A549 (cell line): ENCODE measurements at regions not wholly inside any gene's neighbourhood (a gene's known extent, or its start where the extent isn't known, plus 50 kb on each side); places are given as distances from the start of the nearest gene placed in this dataset.

ENCODE experiments used
- ATAC-seq, 2 experiments: fragments of 200-7000 bp in 1 of 2; fragments of >200 bp in 1 of 2; cut with Nextera tagmentation in 1 of 2; cut with Tn5 transposase in 1 of 2; 3 replicates each; pipeline versions ENCODE4 v1.8.0 to v1.9.1; 2018 to 2020; ENCODE audit warnings: mild to moderate bottlenecking in 1 of 2, moderate library complexity in 1 of 2
- CTCF ChIA-PET: fragments of 300-600 bp; sonication (Branson Sonifier 250); formaldehyde crosslinking; extraction: SDS; loops from one replicate; lab custom pipeline; 2021; ENCODE audit warnings: antibody characterized with exemption, inconsistent platforms; lab: Yijun Ruan, JAX
- POLR2A ChIA-PET: fragments of 350-600 bp; formaldehyde crosslinking; extraction: SDS; loops from one replicate; lab custom pipeline; 2021; ENCODE audit warnings: antibody characterized with exemption, inconsistent platforms; lab: Yijun Ruan, JAX
- DNase-seq, 2 experiments: peaks; one replicate each; pipeline versions ENCODE4 v3.0.0 to v3.0.0-alpha.2; 2011 to 2016; ENCODE audit warnings: low read depth in 1 of 2, low spot score in 1 of 2
- FAIRE-seq: peaks from 2 replicates; lab custom pipeline; 2011; peaks lifted over from hg19 to GRCh38; lab: Jason Lieb, UNC
- H3K27ac ChIP-seq, 2 experiments: fragments of >200 bp; sonication (Bioruptor Twin); formaldehyde crosslinking; 3 replicates each; pipeline ENCODE4 v1.5.1; 2016 to 2017
- H3K4me1 ChIP-seq: fragments of >200 bp; sonication (Bioruptor Twin); formaldehyde crosslinking; 3 replicates; pipeline ENCODE4 v1.6.1; 2016
- H3K4me2 ChIP-seq: fragments of >200 bp; sonication (Bioruptor Twin); formaldehyde crosslinking; 3 replicates; pipeline ENCODE4 v1.6.1; 2016
- H3K4me3 ChIP-seq: fragments of >200 bp; sonication (Bioruptor Twin); formaldehyde crosslinking; 3 replicates; pipeline ENCODE4 v1.5.1; 2016
- H3K9me3 ChIP-seq: fragments of >200 bp; sonication (Bioruptor Twin); formaldehyde crosslinking; 3 replicates; pipeline ENCODE4 v1.6.1; 2016
- ATOH8 ChIP-seq: fragments of 250-450 bp; sonication (Bioruptor Pico); IDR thresholded peaks from 2 replicates; pipeline ENCODE4 v1.5.0; 2020; ENCODE audit warnings: low read depth, mild to moderate bottlenecking, moderate library complexity
- BCL3 ChIP-seq: fragments of >200 bp; sonication (Bioruptor Twin); formaldehyde crosslinking; IDR thresholded peaks from 3 replicates; pipeline ENCODE4 v1.6.1; 2016
- CEBPB ChIP-seq, 2 experiments: fragments of >200 bp in 1 of 2; sonication (Bioruptor Twin) in 1 of 2; formaldehyde crosslinking in 1 of 2; IDR thresholded peaks; 2 replicates each; pipeline ENCODE4 v1.6.1; 2012 to 2016
- CTCF ChIP-seq: fragments of >200 bp; sonication (Bioruptor Twin); formaldehyde crosslinking; IDR thresholded peaks from 3 replicates; pipeline ENCODE4 v1.5.1; 2016
- E2F6 ChIP-seq: IDR thresholded peaks from 2 replicates; pipeline ENCODE4 v1.6.1; 2012; ENCODE audit warnings: low read depth, borderline replicate concordance
- EHF ChIP-seq: fragments of 250-450 bp; sonication (Bioruptor Pico); IDR thresholded peaks from 2 replicates; pipeline ENCODE4 v1.5.0; 2020; ENCODE audit warnings: mild to moderate bottlenecking
- ELK1 ChIP-seq: fragments of 150-350 bp; IDR thresholded peaks from 2 replicates; pipeline ENCODE4 v1.6.1; 2014; ENCODE audit warnings: low read depth, mild to moderate bottlenecking, low read length
- EP300 ChIP-seq, 2 experiments: fragments of >200 bp; sonication (Bioruptor Twin); formaldehyde crosslinking; IDR thresholded peaks; 2 replicates in 1 of 2; 3 replicates in 1 of 2; pipeline ENCODE4 v1.6.1; 2016 to 2017
- FOXS1 ChIP-seq: fragments of 250-450 bp; sonication (Bioruptor Pico); IDR thresholded peaks from 2 replicates; pipeline ENCODE4 v1.5.0; 2020; ENCODE audit warnings: mild to moderate bottlenecking, moderate library complexity
- GATA3 ChIP-seq: IDR thresholded peaks from 2 replicates; pipeline ENCODE4 v1.6.1; 2012; ENCODE audit warnings: borderline replicate concordance
- HES2 ChIP-seq: fragments of >200 bp; sonication (Bioruptor Twin); formaldehyde crosslinking; IDR thresholded peaks from 2 replicates; pipeline ENCODE4 v1.6.1; 2016
- HOXB13 ChIP-seq: fragments of 250-450 bp; sonication (Bioruptor Pico); IDR thresholded peaks from 2 replicates; pipeline ENCODE4 v1.5.0; 2020; ENCODE audit warnings: low read depth, mild to moderate bottlenecking, moderate library complexity
- HOXB5 ChIP-seq: fragments of 250-450 bp; sonication (Bioruptor Pico); IDR thresholded peaks from 2 replicates; pipeline ENCODE4 v1.5.0; 2020; ENCODE audit warnings: mild to moderate bottlenecking, moderate library complexity
- JUN ChIP-seq, 2 experiments: fragments of >200 bp; sonication (Bioruptor Twin); formaldehyde crosslinking; IDR thresholded peaks; 2 replicates in 1 of 2; 3 replicates in 1 of 2; pipeline ENCODE4 v1.6.1; 2016 to 2017
- MAFK ChIP-seq: fragments of 450-650 bp; IDR thresholded peaks from 2 replicates; pipeline ENCODE4 v1.6.1; 2014; ENCODE audit not compliant: partially characterized antibody
- MAX ChIP-seq: IDR thresholded peaks from 2 replicates; pipeline ENCODE4 v1.6.1; 2012
- NFE2L2 ChIP-seq: fragments of 150-350 bp; conservative IDR thresholded peaks from 2 replicates; pipeline ENCODE4 v1.6.1; 2014; ENCODE audit warnings: low read length
- RAD21 ChIP-seq, 2 experiments: fragments of >200 bp in 1 of 2; sonication (Bioruptor Twin) in 1 of 2; formaldehyde crosslinking in 1 of 2; IDR thresholded peaks in 1 of 2; conservative IDR thresholded peaks in 1 of 2; 2 replicates in 1 of 2; 3 replicates in 1 of 2; pipeline ENCODE4 v1.6.1; 2012 to 2018; ENCODE audit warnings: inconsistent platforms in 1 of 2
- RARB ChIP-seq: fragments of 250-450 bp; sonication (Bioruptor Pico); IDR thresholded peaks from 2 replicates; pipeline ENCODE4 v1.8.0; 2021; ENCODE audit warnings: mild to moderate bottlenecking, moderate library complexity
- RCOR1 ChIP-seq: fragments of 150-350 bp; IDR thresholded peaks from 2 replicates; pipeline ENCODE4 v1.6.1; 2014; ENCODE audit warnings: antibody characterized with exemption, low read length, low read depth
- RFX5 ChIP-seq: fragments of 450-650 bp; IDR thresholded peaks from 2 replicates; pipeline ENCODE4 v1.7.1; 2014; ENCODE audit warnings: antibody characterized with exemption, mild to moderate bottlenecking, moderate library complexity
- TFCP2L1 ChIP-seq: fragments of 250-450 bp; sonication (Bioruptor Pico); IDR thresholded peaks from 2 replicates; pipeline ENCODE4 v1.5.0; 2021; ENCODE audit warnings: mild to moderate bottlenecking
- TP53 ChIP-seq: fragments of 250-450 bp; sonication (Bioruptor Pico); IDR thresholded peaks from 2 replicates; pipeline ENCODE4 v1.5.0; 2021; ENCODE audit warnings: mild to moderate bottlenecking, moderate library complexity
- ZFP36 ChIP-seq: fragments of 450-650 bp; IDR thresholded peaks from 2 replicates; pipeline ENCODE4 v1.6.1; 2014; ENCODE audit warnings: borderline replicate concordance; ENCODE audit not compliant: partially characterized antibody
- ZNF302 ChIP-seq: fragments of 250-450 bp; sonication (Bioruptor Pico); IDR thresholded peaks from 2 replicates; pipeline ENCODE4 v1.9.0; 2021; ENCODE audit warnings: inconsistent platforms, mild to moderate bottlenecking, moderate library complexity
- ZSCAN20 ChIP-seq: fragments of 250-450 bp; sonication (Bioruptor Pico); IDR thresholded peaks from 2 replicates; pipeline ENCODE4 v1.8.0; 2022; ENCODE audit warnings: mild to moderate bottlenecking, moderate library complexity
- WGBS: methylation state at CpG from one replicate; pipeline ENCODE4 v1.1.6; 2017; ENCODE audit errors: missing lambda C conversion rate; 5-methylcytosine and 5-hydroxymethylcytosine counted together

- H3K4me3 ChIP-seq, result no peak overlapping the region
- ChIA-PET POLR2A (no interaction called here), CTCF (no interaction called here)
- FAIRE-seq, result no peak
- no peaks in the 10 kb centered on the region for H3K9me3 ChIP-seq
- no peak overlapping the region for H3K4me2 ChIP-seq
- no peaks in the 10 kb centered on the region for H3K4me1 ChIP-seq
- TF ChIP-seq RFX5, result no peak
- no peak for TF ChIP-seq ZSCAN20 (CRISPR knock-in tag)
- no peak for TF ChIP-seq E2F6
- no peak for TF ChIP-seq MAX
- TF ChIP-seq RARB (CRISPR knock-in tag), result no peak
- no peak for TF ChIP-seq GATA3
- no peak for TF ChIP-seq CEBPB (IDR thresholded peaks at IDR 0.05)
- no peak for TF ChIP-seq ZNF302
- no peak for TF ChIP-seq EP300 (IDR thresholded peaks at IDR 0.05)
- TF ChIP-seq TFCP2L1, result no peak
- TF ChIP-seq ZFP36, result no peak
- no peak overlapping the region for H3K27ac ChIP-seq
- DNase-seq, result no peak
- no peak for ATAC-seq
Observed at GRCh38 chr3:159005137-159005536, 203.3 kb downstream of the MFSD1 start.

- FAIRE-seq (no peak), DNase-seq (no peak)
- CTCF ChIA-PET, result no interaction called here
- TF ChIP-seq ZFP36 (no peak), ELK1 (no peak), RCOR1 (no peak), JUN (IDR thresholded peaks at IDR 0.05) (no peak), EP300 (IDR thresholded peaks at IDR 0.05) (no peak), ZSCAN20 (CRISPR knock-in tag) (no peak), EHF (CRISPR knock-in tag) (no peak), BCL3 (no peak), CTCF (no peak), FOXS1 (no peak), ATOH8 (no peak), MAFK (no peak), RAD21 (conservative IDR thresholded peaks at IDR 0.05 in 1 of 2, IDR thresholded peaks at IDR 0.05 in 1 of 2) (no peak), HES2 (no peak), E2F6 (no peak), HOXB13 (CRISPR knock-in tag) (no peak), HOXB5 (CRISPR knock-in tag) (no peak), NFE2L2 (no peak), TP53 (CRISPR knock-in tag) (no peak)
- TF ChIP-seq, all 56 proteins: peak for 0
- H3K4me1 ChIP-seq, result no peaks in the 10 kb centered on the region
- no peak overlapping the region for H3K4me3 ChIP-seq
- no peak overlapping the region for H3K27ac ChIP-seq
- H3K9me3 ChIP-seq, result no peaks in the 10 kb centered on the region
- no peak for ATAC-seq
- no peak overlapping the region for H3K4me2 ChIP-seq
- POLR2A ChIA-PET, result no interaction called here
- 0% methylated on average over 1 of the region's 1 CpG for WGBS
Observed at GRCh38 chr3:159007331-159007730, 205.5 kb downstream of the MFSD1 start.
